T-cell (primary cell): ENCODE measurements at regions not wholly inside any gene's neighbourhood (a gene's known extent, or its start where the extent isn't known, plus 50 kb on each side); places are given as distances from the start of the nearest gene placed in this dataset.
"Not testable (repeated sequence)": the region's sequence is repeated elsewhere in the genome, so short reads cannot be mapped to it uniquely, and the experiment has no call there.

Experiments
- ATAC-seq, 4 experiments: fragments of 200-7000 bp in 3 of 4; fragments of 150-1000 bp in 1 of 4; cut with Tn5 transposase; replicated peaks in 1 of 4; 1 replicate in 3 of 4; 2 replicates in 1 of 4; pipeline ENCODE4 v1.10.0; 2021; ENCODE audit warnings: moderate library complexity in 3 of 4, mild to moderate bottlenecking in 2 of 4, moderate number of reproducible peaks in 1 of 4
- CTCF ChIA-PET, 2 donors: fragments of 300-600 bp; sonication (Branson Sonifier 250); formaldehyde crosslinking; loops; one replicate each; lab custom pipeline; 2022; ENCODE audit warnings: antibody characterized with exemption in 2 of 2; lab: Charles Lee
- POLR2A ChIA-PET, 2 donors: fragments of 300-600 bp; sonication (Branson Sonifier 250); formaldehyde crosslinking; loops; one replicate each; lab custom pipeline; 2022; ENCODE audit warnings: antibody characterized with exemption in 2 of 2; lab: Charles Lee
- DNase-seq, 35 experiments: peaks; one replicate each; pipeline versions ENCODE4 v3.0.0 to v3.0.0-alpha.2; 2013 to 2023
- H3K27ac ChIP-seq: one replicate; pipeline ENCODE4 v1.5.1; 2013; ENCODE audit warnings: low read length
- H3K27me3 ChIP-seq, 2 experiments: replicated peaks in 1 of 2; 1 replicate in 1 of 2; 2 replicates in 1 of 2; pipeline versions ENCODE4 v1.6.1 to v1.7.0; 2013; ENCODE audit warnings: low read length in 1 of 2, mixed read lengths in 1 of 2; ENCODE audit not compliant: control insufficient read depth in 2 of 2, insufficient read depth in 2 of 2; ENCODE audit errors: extremely low read depth in 1 of 2
- H3K36me3 ChIP-seq, 2 donors: 1 replicate in 1 of 2; 2 replicates in 1 of 2; pipeline versions ENCODE4 v1.6.1 to v1.7.0; 2013; ENCODE audit warnings: low read length in 1 of 2; ENCODE audit not compliant: control insufficient read depth in 2 of 2, insufficient read depth in 1 of 2; ENCODE audit errors: extremely low read depth in 1 of 2
- H3K4me1 ChIP-seq, 2 experiments: 1 replicate in 1 of 2; 2 replicates in 1 of 2; pipeline versions ENCODE4 v1.6.1 to v1.7.0; 2013; ENCODE audit warnings: low read length in 2 of 2, mixed read lengths in 1 of 2; ENCODE audit not compliant: insufficient read depth in 2 of 2, control insufficient read depth in 1 of 2; ENCODE audit errors: extremely low read depth in 1 of 2
- H3K4me3 ChIP-seq, 2 donors: 1 replicate in 1 of 2; 2 replicates in 1 of 2; pipeline versions ENCODE4 v1.5.1 to v1.7.0; 2013; ENCODE audit warnings: mild to moderate bottlenecking in 2 of 2, low read length in 1 of 2, moderate library complexity in 1 of 2; ENCODE audit not compliant: control insufficient read depth in 1 of 2; ENCODE audit errors: extremely low read depth in 1 of 2
- H3K9me3 ChIP-seq: 2 replicates; pipeline ENCODE4 v1.7.0; 2013
- H3K27ac Mint-ChIP-seq, 2 donors: one replicate each; pipeline ENCODE4 v1.8.0; 2020 to 2021; ENCODE audit warnings: mild to moderate bottlenecking in 2 of 2, mixed read lengths in 2 of 2
- H3K27me3 Mint-ChIP-seq, 2 donors: one replicate each; pipeline ENCODE4 v1.8.0; 2021 to 2022; ENCODE audit warnings: mixed read lengths in 2 of 2
- H3K36me3 Mint-ChIP-seq: one replicate; pipeline ENCODE4 v1.8.0; 2021; ENCODE audit warnings: mixed read lengths
- H3K4me1 Mint-ChIP-seq, 3 donors: one replicate each; pipeline ENCODE4 v1.8.0; 2020 to 2022; ENCODE audit warnings: mixed read lengths in 3 of 3, mild to moderate bottlenecking in 1 of 3
- H3K4me3 Mint-ChIP-seq, 3 donors: one replicate each; pipeline ENCODE4 v1.8.0; 2020 to 2022; ENCODE audit warnings: mild to moderate bottlenecking in 3 of 3, mixed read lengths in 3 of 3, moderate library complexity in 3 of 3
- H3K9me3 Mint-ChIP-seq, 3 donors: one replicate each; pipeline ENCODE4 v1.8.0; 2020 to 2022; ENCODE audit warnings: mixed read lengths in 3 of 3
- WGBS: methylation state at CpG from one replicate; pipeline ENCODE4 v1.1.5; 2013; ENCODE audit warnings: missing lambda C conversion rate; ENCODE audit not compliant: insufficient coverage; 5-methylcytosine and 5-hydroxymethylcytosine counted together

- H3K4me3 Mint-ChIP-seq, H3K27ac ChIP-seq, POLR2A ChIA-PET, H3K27me3 Mint-ChIP-seq, ATAC-seq, DNase-seq, H3K4me1 ChIP-seq, H3K27me3 ChIP-seq, H3K36me3 ChIP-seq, H3K4me3 ChIP-seq, CTCF ChIA-PET, H3K27ac Mint-ChIP-seq, H3K9me3 ChIP-seq, H3K9me3 Mint-ChIP-seq, H3K36me3 Mint-ChIP-seq, H3K4me1 Mint-ChIP-seq: not testable (repeated sequence)
- no CpG with 5 or more reads among the region's 5 CpGs for WGBS
Measured at GRCh38 chr9:62526306-62526705, 1336.5 kb downstream of the SPATA31A7 start.

- H3K4me1 ChIP-seq, H3K36me3 Mint-ChIP-seq, H3K27me3 Mint-ChIP-seq, H3K27ac Mint-ChIP-seq, H3K9me3 ChIP-seq, H3K27me3 ChIP-seq, H3K4me3 ChIP-seq, H3K4me3 Mint-ChIP-seq, CTCF ChIA-PET, H3K27ac ChIP-seq, H3K36me3 ChIP-seq, ATAC-seq, POLR2A ChIA-PET, H3K4me1 Mint-ChIP-seq, H3K9me3 Mint-ChIP-seq, DNase-seq: not testable (repeated sequence)
- WGBS: no CpG with 5 or more reads among the region's 34 CpGs
Measured at GRCh38 chr9:62532162-62532776, 1342.4 kb downstream of the SPATA31A7 start.

- no CpG with 5 or more reads among the region's 16 CpGs for WGBS
- H3K4me3 Mint-ChIP-seq, ATAC-seq, H3K4me1 ChIP-seq, CTCF ChIA-PET, H3K27me3 Mint-ChIP-seq, H3K36me3 ChIP-seq, H3K27ac ChIP-seq, POLR2A ChIA-PET, H3K9me3 ChIP-seq, H3K4me3 ChIP-seq, H3K4me1 Mint-ChIP-seq, H3K27me3 ChIP-seq, H3K36me3 Mint-ChIP-seq, H3K9me3 Mint-ChIP-seq, H3K27ac Mint-ChIP-seq: not testable (repeated sequence)
- peak in 15 of 35 experiments; percentile 1 to 41 (median 9) for DNase-seq
Measured at GRCh38 chr9:62532777-62533173, 1342.9 kb downstream of the SPATA31A7 start.

GRCh38 chr9:62550539-62550938 lies 1360.7 kb downstream of the SPATA31A7 start:
- H3K36me3 Mint-ChIP-seq, H3K27ac Mint-ChIP-seq, H3K27me3 Mint-ChIP-seq, H3K27ac ChIP-seq, H3K9me3 Mint-ChIP-seq, POLR2A ChIA-PET, CTCF ChIA-PET, H3K4me3 ChIP-seq, H3K27me3 ChIP-seq, H3K9me3 ChIP-seq, H3K4me3 Mint-ChIP-seq, H3K4me1 ChIP-seq, H3K36me3 ChIP-seq, H3K4me1 Mint-ChIP-seq: not testable (repeated sequence)
- DNase-seq: peak in 1 of 35 experiments; percentile 3
- WGBS: no CpG with 5 or more reads among the region's 26 CpGs
- peak; percentile 50 to 73 (median 66) for ATAC-seq

- no CpG with 5 or more reads among the region's 8 CpGs for WGBS
- H3K36me3 ChIP-seq, H3K27ac ChIP-seq, H3K4me1 ChIP-seq, H3K27ac Mint-ChIP-seq, DNase-seq, CTCF ChIA-PET, H3K4me3 Mint-ChIP-seq, H3K27me3 Mint-ChIP-seq, H3K4me1 Mint-ChIP-seq, H3K9me3 ChIP-seq, H3K36me3 Mint-ChIP-seq, POLR2A ChIA-PET, H3K27me3 ChIP-seq, ATAC-seq, H3K9me3 Mint-ChIP-seq, H3K4me3 ChIP-seq: not testable (repeated sequence)
Measured at GRCh38 chr9:62560603-62561002, 1370.8 kb downstream of the SPATA31A7 start.

- WGBS: no CpG with 5 or more reads among the region's 3 CpGs
- H3K4me3 Mint-ChIP-seq, H3K36me3 Mint-ChIP-seq, DNase-seq, H3K4me1 Mint-ChIP-seq, H3K27me3 Mint-ChIP-seq, POLR2A ChIA-PET, H3K27me3 ChIP-seq, H3K36me3 ChIP-seq, H3K4me1 ChIP-seq, H3K9me3 Mint-ChIP-seq, H3K27ac Mint-ChIP-seq, H3K4me3 ChIP-seq, CTCF ChIA-PET, H3K9me3 ChIP-seq, ATAC-seq, H3K27ac ChIP-seq: not testable (repeated sequence)
Measured at GRCh38 chr9:62565132-62565531, 1375.3 kb downstream of the SPATA31A7 start.

- H3K36me3 Mint-ChIP-seq, H3K27ac ChIP-seq, H3K36me3 ChIP-seq, H3K4me1 ChIP-seq, H3K4me3 ChIP-seq, CTCF ChIA-PET, H3K4me1 Mint-ChIP-seq, H3K27me3 Mint-ChIP-seq, H3K9me3 ChIP-seq, H3K27ac Mint-ChIP-seq, H3K27me3 ChIP-seq, POLR2A ChIA-PET, H3K4me3 Mint-ChIP-seq, H3K9me3 Mint-ChIP-seq, ATAC-seq, DNase-seq: not testable (repeated sequence)
- WGBS: no CpG with 5 or more reads among the region's 4 CpGs
Measured at GRCh38 chr9:62566430-62566829, 1376.6 kb downstream of the SPATA31A7 start.
